ENCODE measurements at regions not wholly inside any gene's neighbourhood (a gene's known extent, or its start where the extent isn't known, plus 50 kb on each side); places are given as distances from the start of the nearest gene placed in this dataset.

GRCh38 chr7:22061775-22062174 lies 116.1 kb upstream of the CDCA7L start:
- TF ChIP-seq USF1 (IDR thresholded peaks at IDR 0.05), result no peak
- TF ChIP-seq YY1 (IDR thresholded peaks at IDR 0.05; ENCODE audit: low read depth), result no peak
- TF ChIP-seq CREB1 (IDR thresholded peaks at IDR 0.05; ENCODE audit: low read depth), result no peak
- TF ChIP-seq REST (IDR thresholded peaks at IDR 0.05; ENCODE audit: low read depth), result no peak
